Karpas-422 (cell line): ENCODE measurements at regions not wholly inside any gene's neighbourhood (a gene's known extent, or its start where the extent isn't known, plus 50 kb on each side); places are given as distances from the start of the nearest gene placed in this dataset.

Source experiments
- DNase-seq: peaks from one replicate; pipeline ENCODE4 v3.0.0-alpha.2; 2015
- H2AFZ ChIP-seq: fragments of 200-600 bp; sonication (generic); 2 replicates; pipeline ENCODE4 v1.6.1; 2014; ENCODE audit warnings: antibody characterized with exemption, low read length, mixed read lengths
- H3K27ac ChIP-seq: fragments of 200-600 bp; sonication (generic); 2 replicates; pipeline ENCODE4 v1.5.1; 2014; ENCODE audit warnings: mild to moderate bottlenecking, low read length, moderate library complexity
- H3K27me3 ChIP-seq: fragments of 200-600 bp; sonication (generic); 2 replicates; pipeline ENCODE4 v1.6.1; 2014; ENCODE audit warnings: low read length, mixed read lengths
- H3K36me3 ChIP-seq: fragments of 200-600 bp; sonication (generic); 2 replicates; pipeline ENCODE4 v1.6.1; 2014; ENCODE audit warnings: low read length, mixed read lengths; ENCODE audit not compliant: insufficient read depth
- H3K4me1 ChIP-seq: fragments of 200-600 bp; sonication (generic); 2 replicates; pipeline ENCODE4 v1.6.1; 2014; ENCODE audit warnings: mild to moderate bottlenecking, low read length, mixed read lengths
- H3K4me2 ChIP-seq: fragments of 200-600 bp; sonication (generic); 2 replicates; pipeline ENCODE4 v1.6.1; 2014; ENCODE audit warnings: low read length, low read depth, mild to moderate bottlenecking; ENCODE audit not compliant: poor library complexity, severe bottlenecking
- H3K4me3 ChIP-seq: fragments of 200-600 bp; sonication (generic); 2 replicates; pipeline ENCODE4 v1.5.1; 2014; ENCODE audit warnings: mild to moderate bottlenecking, antibody characterized with exemption, low read length, mixed read lengths
- H3K79me2 ChIP-seq: fragments of 200-600 bp; sonication (generic); 2 replicates; pipeline ENCODE4 v1.6.1; 2014; ENCODE audit warnings: mild to moderate bottlenecking, low read length, mixed read lengths
- H3K9ac ChIP-seq: fragments of 200-600 bp; sonication (generic); 2 replicates; pipeline ENCODE4 v1.6.0; 2014; ENCODE audit warnings: low read length
- H3K9me2 ChIP-seq: fragments of 200-600 bp; sonication (generic), shearing (Covaris generic); replicated peaks from 2 replicates; pipeline ENCODE4 v1.6.0; 2014; ENCODE audit warnings: mild to moderate bottlenecking, low read length, moderate library complexity; ENCODE audit not compliant: insufficient read depth
- H3K9me3 ChIP-seq: fragments of 300-700, 200-600 bp; sonication (generic); 2 replicates; pipeline ENCODE4 v1.6.1; 2014; ENCODE audit warnings: low read length, mixed read lengths
- H4K20me1 ChIP-seq: fragments of 200-600 bp; sonication (generic); 2 replicates; pipeline ENCODE4 v1.6.1; 2014; ENCODE audit warnings: mild to moderate bottlenecking, antibody characterized with exemption, low read length, low read depth; ENCODE audit not compliant: insufficient read depth

- no peaks in the 10 kb centered on the region for H3K9me3 ChIP-seq
- no peaks in the 10 kb centered on the region for H4K20me1 ChIP-seq
- no peaks in the 10 kb centered on the region for H3K4me1 ChIP-seq
- no peak overlapping the region for H2AFZ ChIP-seq
- H3K27ac ChIP-seq = no peak overlapping the region
- no peaks in the 10 kb centered on the region for H3K79me2 ChIP-seq
- H3K27me3 ChIP-seq = no peaks in the 10 kb centered on the region
- H3K4me3 ChIP-seq = no peak overlapping the region
- H3K4me2 ChIP-seq = no peak overlapping the region
- H3K36me3 ChIP-seq = no peaks in the 10 kb centered on the region
- H3K9ac ChIP-seq = no peak overlapping the region
- H3K9me2 ChIP-seq = no peaks in the 10 kb centered on the region
- DNase-seq = no peak
These were observed 110.0 kb downstream of the MYCN start for GRCh38 chr2:16050261-16050907.

GRCh38 chr2:16049406-16049805, 109.1 kb downstream of the MYCN start:
- H3K36me3 ChIP-seq = no peaks in the 10 kb centered on the region
- no peaks in the 10 kb centered on the region for H3K79me2 ChIP-seq
- H3K27ac ChIP-seq = no peak overlapping the region
- H3K4me1 ChIP-seq = no peaks in the 10 kb centered on the region
- H3K27me3 ChIP-seq = no peaks in the 10 kb centered on the region
- H3K4me2 ChIP-seq = no peak overlapping the region
- H3K9me2 ChIP-seq = no peaks in the 10 kb centered on the region
- no peak overlapping the region for H2AFZ ChIP-seq
- no peaks in the 10 kb centered on the region for H3K9me3 ChIP-seq
- H3K9ac ChIP-seq = no peak overlapping the region
- no peak for DNase-seq
- no peaks in the 10 kb centered on the region for H4K20me1 ChIP-seq
- no peak overlapping the region for H3K4me3 ChIP-seq

GRCh38 chr2:16048466-16048865, 108.1 kb downstream of the MYCN start:
- no peak for DNase-seq
- no peaks in the 10 kb centered on the region for H4K20me1 ChIP-seq

GRCh38 chr2:16047701-16048100, 107.4 kb downstream of the MYCN start:
- DNase-seq = no peak
- Histone ChIP-seq H3K27me3 (no peaks in the 10 kb centered on the region), H3K79me2 (no peaks in the 10 kb centered on the region), H3K36me3 (no peaks in the 10 kb centered on the region), H3K4me2 (no peak overlapping the region), H3K9me2 (no peaks in the 10 kb centered on the region), H3K4me1 (no peaks in the 10 kb centered on the region), H3K4me3 (no peak overlapping the region), H4K20me1 (no peaks in the 10 kb centered on the region), H3K9me3 (no peaks in the 10 kb centered on the region), H2AFZ (no peak overlapping the region), H3K27ac (no peak overlapping the region), H3K9ac (no peak overlapping the region)

More at GRCh38 chr2:16048466-16048865, 108.1 kb downstream of the MYCN start:
- Histone ChIP-seq H3K9me2 (no peaks in the 10 kb centered on the region), H3K9me3 (no peaks in the 10 kb centered on the region), H3K79me2 (no peaks in the 10 kb centered on the region), H3K27me3 (no peaks in the 10 kb centered on the region), H3K4me2 (no peak overlapping the region), H3K9ac (no peak overlapping the region), H3K4me1 (no peaks in the 10 kb centered on the region), H3K27ac (no peak overlapping the region), H3K4me3 (no peak overlapping the region), H2AFZ (no peak overlapping the region), H3K36me3 (no peaks in the 10 kb centered on the region)

- H3K27ac ChIP-seq = no peak overlapping the region
- H3K36me3 ChIP-seq = no peaks in the 10 kb centered on the region
- H3K9me2 ChIP-seq = no peaks in the 10 kb centered on the region
- no peak overlapping the region for H3K4me2 ChIP-seq
- DNase-seq = no peak
- no peaks in the 10 kb centered on the region for H3K27me3 ChIP-seq
- no peaks in the 10 kb centered on the region for H3K79me2 ChIP-seq
- no peak overlapping the region for H2AFZ ChIP-seq
- no peaks in the 10 kb centered on the region for H3K4me1 ChIP-seq
- no peak overlapping the region for H3K4me3 ChIP-seq
- H3K9ac ChIP-seq = no peak overlapping the region
- H3K9me3 ChIP-seq = no peaks in the 10 kb centered on the region
- no peaks in the 10 kb centered on the region for H4K20me1 ChIP-seq
These were observed 106.3 kb downstream of the MYCN start for GRCh38 chr2:16046649-16047048.

- Histone ChIP-seq H3K9me2 (no peaks in the 10 kb centered on the region), H3K9ac (no peak overlapping the region), H4K20me1 (no peaks in the 10 kb centered on the region), H3K9me3 (no peaks in the 10 kb centered on the region), H3K36me3 (no peaks in the 10 kb centered on the region), H3K79me2 (no peaks in the 10 kb centered on the region), H3K4me2 (no peak overlapping the region), H3K27me3 (no peaks in the 10 kb centered on the region), H3K4me3 (no peak overlapping the region), H3K4me1 (no peaks in the 10 kb centered on the region), H2AFZ (no peak overlapping the region), H3K27ac (no peak overlapping the region)
- no peak for DNase-seq
These were observed 105.5 kb downstream of the MYCN start for GRCh38 chr2:16045653-16046352.

- Histone ChIP-seq H3K9ac (no peak overlapping the region), H3K4me3 (no peak overlapping the region), H3K36me3 (no peaks in the 10 kb centered on the region), H4K20me1 (no peaks in the 10 kb centered on the region), H3K27me3 (no peaks in the 10 kb centered on the region), H3K4me1 (no peaks in the 10 kb centered on the region), H3K79me2 (no peaks in the 10 kb centered on the region), H3K27ac (no peak overlapping the region), H3K4me2 (no peak overlapping the region), H3K9me3 (no peaks in the 10 kb centered on the region), H2AFZ (no peak overlapping the region), H3K9me2 (no peaks in the 10 kb centered on the region)
- no peak for DNase-seq
These were observed 104.7 kb downstream of the MYCN start for GRCh38 chr2:16044946-16045456.

GRCh38 chr2:16043627-16044026, 103.3 kb downstream of the MYCN start:
- Histone ChIP-seq H3K4me3 (no peak overlapping the region), H3K27me3 (no peaks in the 10 kb centered on the region), H3K9ac (no peak overlapping the region), H3K79me2 (no peaks in the 10 kb centered on the region), H3K9me2 (no peaks in the 10 kb centered on the region), H3K4me2 (no peak overlapping the region), H2AFZ (no peak overlapping the region), H3K36me3 (no peaks in the 10 kb centered on the region), H4K20me1 (no peaks in the 10 kb centered on the region), H3K27ac (no peak overlapping the region), H3K4me1 (no peaks in the 10 kb centered on the region), H3K9me3 (no peaks in the 10 kb centered on the region)
- DNase-seq = no peak
